AG09319 (cell line): ENCODE measurements at regions not wholly inside any gene's neighbourhood (a gene's known extent, or its start where the extent isn't known, plus 50 kb on each side); places are given as distances from the start of the nearest gene placed in this dataset.

Experiments used
- DNase-seq: peaks from one replicate; pipeline ENCODE4 v3.0.0-alpha.2; 2010; ENCODE audit warnings: low read depth; ENCODE audit errors: extremely low read depth
- CTCF ChIP-seq: IDR thresholded peaks from 2 replicates; pipeline ENCODE4 v1.5.1; 2011; ENCODE audit warnings: low read depth, mild to moderate bottlenecking, inconsistent platforms, low read length, moderate library complexity

DNA sequence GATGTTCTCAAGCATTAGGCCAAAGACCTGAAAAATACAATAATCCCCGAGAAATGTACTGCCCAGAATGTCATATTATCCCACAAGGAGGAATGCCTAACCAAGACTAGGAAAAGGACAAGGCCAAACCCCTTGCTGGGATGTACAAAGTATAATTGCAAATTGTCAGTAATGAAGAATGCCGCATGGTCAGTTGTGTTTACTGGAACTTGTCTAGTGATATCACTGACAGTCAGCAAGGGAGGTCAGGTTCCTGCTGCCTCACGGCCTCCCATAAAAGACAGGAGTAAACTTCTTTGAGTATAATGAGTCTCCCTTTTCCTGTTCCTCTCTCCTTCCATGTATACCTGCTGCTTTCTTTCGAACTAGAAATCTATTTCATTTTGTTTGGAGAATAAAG, 222.8 kb downstream of the RHOU start:
- DNase-seq: no peak
- TF ChIP-seq CTCF: no peak

GRCh38 chr1:228958741-228959140, 223.5 kb downstream of the RHOU start:
- no peak for TF ChIP-seq CTCF

DNA sequence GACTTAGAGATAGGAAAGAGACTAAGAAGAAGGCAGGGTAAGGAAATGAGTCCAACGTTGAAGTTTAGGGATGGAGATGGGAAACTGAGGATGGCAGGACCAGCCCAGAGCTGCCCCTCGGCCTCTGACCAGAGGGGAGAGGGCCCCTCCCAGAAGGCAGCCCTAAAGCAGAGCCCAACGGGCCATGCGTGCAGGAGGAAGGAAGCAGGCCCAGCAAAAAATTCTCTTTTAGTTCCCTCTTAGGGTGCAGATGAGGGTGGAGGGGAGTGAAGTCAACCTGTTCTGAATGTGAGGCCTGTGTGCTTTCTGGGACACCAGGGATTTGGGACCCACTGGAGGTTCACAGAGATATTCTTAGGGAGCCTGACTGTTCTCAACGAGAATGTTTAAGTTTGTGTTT, 225.4 kb downstream of the RHOU start:
- TF ChIP-seq CTCF: no peak
- DNase-seq: no peak

More at GRCh38 chr1:228958741-228959140, 223.5 kb downstream of the RHOU start:
- no peak for DNase-seq

DNA sequence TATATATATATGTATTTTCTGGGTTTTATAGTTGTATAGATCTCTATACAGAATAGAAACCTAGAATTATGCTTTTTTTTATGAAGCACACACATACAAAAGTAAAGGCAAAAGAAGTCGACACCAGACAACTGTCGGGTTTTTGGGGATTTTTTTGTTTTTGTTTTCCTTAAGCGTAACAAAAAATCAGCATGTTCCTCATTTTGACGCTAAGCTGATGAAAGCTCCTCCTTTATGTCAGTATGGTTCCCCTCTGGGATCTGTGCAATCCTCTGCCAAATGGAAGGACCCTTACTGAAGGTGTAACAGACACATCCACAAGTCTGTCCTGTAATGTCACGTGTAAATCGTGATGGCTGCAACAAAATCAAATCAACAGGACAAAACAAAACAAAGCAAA, 226.2 kb downstream of the RHOU start:
- no peak for TF ChIP-seq CTCF
- no peak for DNase-seq

DNA sequence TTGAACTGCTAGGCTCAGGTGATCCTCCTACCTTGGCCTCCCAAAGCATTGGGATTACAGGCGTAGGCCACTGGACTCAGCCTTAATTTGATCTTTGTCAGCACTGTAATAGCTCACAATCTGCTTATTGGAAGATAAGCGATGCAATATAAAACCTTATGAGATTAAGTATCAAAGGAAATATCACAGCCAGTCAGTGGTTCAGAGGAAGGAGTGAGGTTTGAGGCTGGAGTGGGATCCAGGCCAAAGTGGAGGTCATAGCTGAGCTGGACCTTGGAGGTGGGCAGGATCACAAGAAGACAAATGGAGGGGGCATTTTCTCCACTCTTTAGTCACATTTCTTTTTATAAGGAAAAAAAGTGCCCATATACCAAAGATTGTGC, 228.5 kb downstream of the RHOU start:
- DNase-seq: no peak
- TF ChIP-seq CTCF: no peak

- DNase-seq: peak; percentile 25
- no peak for TF ChIP-seq CTCF
Observed at GRCh38 chr1:228964178-228965089, 229.2 kb downstream of the RHOU start.

- no peak for DNase-seq
- TF ChIP-seq CTCF: no peak
Observed at GRCh38 chr1:228968891-228969606, 233.8 kb downstream of the RHOU start.
